ENCODE measurements at regions not wholly inside any gene's neighbourhood (a gene's known extent, or its start where the extent isn't known, plus 50 kb on each side); places are given as distances from the start of the nearest gene placed in this dataset.

DNA sequence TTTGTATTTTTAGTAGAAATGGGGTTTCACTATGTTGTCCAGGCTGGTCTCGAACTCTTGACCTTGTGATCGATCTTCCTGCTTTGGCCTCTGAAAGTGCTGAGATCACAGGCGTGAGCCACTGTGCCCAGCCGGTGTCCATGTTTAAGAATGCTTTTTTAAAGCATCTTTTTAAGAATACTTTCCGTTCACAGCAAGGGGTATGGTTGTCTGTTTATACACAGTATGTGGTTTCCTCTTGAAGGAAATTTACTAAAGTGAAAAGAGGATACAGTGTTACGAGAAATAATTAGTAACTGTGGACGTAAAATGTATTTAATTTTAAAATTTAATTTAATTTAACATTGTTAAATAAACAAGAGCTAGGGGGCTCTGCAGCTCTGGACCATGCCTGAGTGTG lies 73.4 kb downstream of the GSC start:
- TF ChIP-seq, protein P1, sequence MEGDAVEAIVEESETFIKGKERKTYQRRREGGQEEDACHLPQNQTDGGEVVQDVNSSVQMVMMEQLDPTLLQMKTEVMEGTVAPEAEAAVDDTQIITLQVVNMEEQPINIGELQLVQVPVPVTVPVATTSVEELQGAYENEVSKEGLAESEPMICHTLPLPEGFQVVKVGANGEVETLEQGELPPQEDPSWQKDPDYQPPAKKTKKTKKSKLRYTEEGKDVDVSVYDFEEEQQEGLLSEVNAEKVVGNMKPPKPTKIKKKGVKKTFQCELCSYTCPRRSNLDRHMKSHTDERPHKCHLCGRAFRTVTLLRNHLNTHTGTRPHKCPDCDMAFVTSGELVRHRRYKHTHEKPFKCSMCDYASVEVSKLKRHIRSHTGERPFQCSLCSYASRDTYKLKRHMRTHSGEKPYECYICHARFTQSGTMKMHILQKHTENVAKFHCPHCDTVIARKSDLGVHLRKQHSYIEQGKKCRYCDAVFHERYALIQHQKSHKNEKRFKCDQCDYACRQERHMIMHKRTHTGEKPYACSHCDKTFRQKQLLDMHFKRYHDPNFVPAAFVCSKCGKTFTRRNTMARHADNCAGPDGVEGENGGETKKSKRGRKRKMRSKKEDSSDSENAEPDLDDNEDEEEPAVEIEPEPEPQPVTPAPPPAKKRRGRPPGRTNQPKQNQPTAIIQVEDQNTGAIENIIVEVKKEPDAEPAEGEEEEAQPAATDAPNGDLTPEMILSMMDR (IDR thresholded peaks at IDR 0.05; ENCODE audit: low read length) = no peak
- TF ChIP-seq EZH2phosphoT487 (IDR thresholded peaks at IDR 0.05; ENCODE audit: low read length) = no peak

Measured in MM.1S (cell line).